Tibial nerve (tissue), 3 donors: ENCODE measurements at regions not wholly inside any gene's neighbourhood (a gene's known extent, or its start where the extent isn't known, plus 50 kb on each side); places are given as distances from the start of the nearest gene placed in this dataset.

ENCODE experiments used
- CTCF ChIP-seq, 5 experiments: fragments of 200-600 bp in 3 of 5; fragments of 450-650 bp in 2 of 5; sonication (generic) in 3 of 5; IDR thresholded peaks; one replicate each; pipeline ENCODE4 v1.5.1; 2016 to 2019; ENCODE audit warnings: antibody characterized with exemption in 5 of 5, mild to moderate bottlenecking in 3 of 5, moderate library complexity in 2 of 5
- POLR2A ChIP-seq, 2 donors: fragments of 450-650 bp; IDR thresholded peaks; one replicate each; pipeline ENCODE4 v1.6.1; 2017; ENCODE audit warnings: antibody characterized with exemption in 2 of 2, mild to moderate bottlenecking in 2 of 2, moderate library complexity in 2 of 2

- TF ChIP-seq POLR2A (IDR thresholded peaks at IDR 0.05) (no peak), CTCF (IDR thresholded peaks at IDR 0.05) (no peak)
These were observed 921.9 kb upstream of the EYS start for GRCh38 chr6:66628917-66629316.
